Natural killer cell (primary cell): ENCODE measurements at regions not wholly inside any gene's neighbourhood (a gene's known extent, or its start where the extent isn't known, plus 50 kb on each side); places are given as distances from the start of the nearest gene placed in this dataset.

Source experiments
- ATAC-seq, 3 donors: fragments of 150-1000 bp in 2 of 3; fragments of 200-7000 bp in 1 of 3; cut with Tn5 transposase; 1 replicate in 1 of 3; 2 replicates in 2 of 3; pipeline ENCODE4 v1.10.0; 2021; ENCODE audit warnings: mild to moderate bottlenecking in 2 of 3, moderate library complexity in 2 of 3
- DNase-seq, 2 donors: peaks; one replicate each; pipeline versions ENCODE4 v3.0.0 to v3.0.0-alpha.2; 2013 to 2021; ENCODE audit warnings: mixed read lengths in 1 of 2
- H3K27ac ChIP-seq: one replicate; pipeline ENCODE4 v1.5.1; 2013; ENCODE audit warnings: mild to moderate bottlenecking, low read length
- H3K27me3 ChIP-seq: one replicate; pipeline ENCODE4 v1.6.1; 2013; ENCODE audit warnings: low read length; ENCODE audit not compliant: control insufficient read depth, insufficient read depth
- H3K36me3 ChIP-seq: one replicate; pipeline ENCODE4 v1.6.1; 2013; ENCODE audit warnings: low read length; ENCODE audit not compliant: control insufficient read depth, insufficient read depth
- H3K4me1 ChIP-seq: one replicate; pipeline ENCODE4 v1.6.1; 2013; ENCODE audit warnings: low read length; ENCODE audit not compliant: control insufficient read depth, insufficient read depth
- H3K4me3 ChIP-seq: one replicate; pipeline ENCODE4 v1.5.1; 2013; ENCODE audit warnings: low read length
- H3K9me3 ChIP-seq: one replicate; pipeline ENCODE4 v1.6.1; 2013; ENCODE audit warnings: low read length; ENCODE audit not compliant: control insufficient read depth, insufficient read depth
- H3K27ac Mint-ChIP-seq, 2 donors: one replicate each; pipeline ENCODE4 v1.8.0; 2022; ENCODE audit warnings: mild to moderate bottlenecking in 2 of 2, mixed read lengths in 2 of 2, moderate library complexity in 1 of 2
- H3K27me3 Mint-ChIP-seq, 2 donors: one replicate each; pipeline ENCODE4 v1.8.0; 2022; ENCODE audit warnings: low read depth in 2 of 2, mixed read lengths in 2 of 2
- H3K36me3 Mint-ChIP-seq: one replicate; pipeline ENCODE4 v1.8.0; 2022; ENCODE audit warnings: mixed read lengths
- H3K4me1 Mint-ChIP-seq, 2 donors: one replicate each; pipeline ENCODE4 v1.8.0; 2022; ENCODE audit warnings: mixed read lengths in 2 of 2
- H3K4me3 Mint-ChIP-seq: one replicate; pipeline ENCODE4 v1.8.0; 2022; ENCODE audit warnings: mild to moderate bottlenecking, moderate library complexity, mixed read lengths
- H3K9me3 Mint-ChIP-seq, 2 donors: one replicate each; pipeline ENCODE4 v1.8.0; 2022; ENCODE audit warnings: mixed read lengths in 2 of 2
- WGBS: methylation state at CpG from one replicate; pipeline ENCODE4 v1.1.7; 2013; ENCODE audit warnings: missing lambda C conversion rate; ENCODE audit not compliant: insufficient coverage; 5-methylcytosine and 5-hydroxymethylcytosine counted together
- intact Hi-C: fragments of 100-400 bp; cut with micrococcal nuclease; formaldehyde crosslinking; loops from one replicate; pipeline ENCODE4 v1.14.2; 2022
- TF ChIP-seq, protein P1 (sequence below): fragments of 200-600 bp; IDR thresholded peaks from one replicate; pipeline ENCODE4 v1.8.0; 2022; ENCODE audit warnings: antibody characterized with exemption

DNA sequence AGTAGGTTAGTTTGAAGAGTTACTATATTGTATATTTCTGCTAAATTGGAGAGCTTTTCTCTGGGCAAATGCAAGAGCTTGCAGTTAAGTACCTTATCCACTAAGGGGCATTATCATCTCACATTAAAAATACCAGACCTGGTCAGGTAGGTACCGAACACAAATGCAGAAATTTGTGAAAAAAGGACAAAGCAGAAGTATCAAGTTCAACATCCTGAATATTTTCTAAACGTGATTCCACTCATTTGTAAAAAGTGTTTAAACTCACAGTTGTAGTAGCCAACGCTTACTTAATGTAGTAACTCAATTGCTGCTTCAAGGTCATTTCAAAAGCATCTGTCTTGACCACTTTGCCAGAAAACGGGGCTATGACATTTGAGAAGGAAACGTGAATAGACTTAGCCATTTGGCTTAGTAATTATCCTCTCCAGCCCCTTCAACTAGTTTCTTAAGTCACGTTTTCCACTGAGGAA lies 52.1 kb downstream of the CYRIA start:
- 58% methylated on average over 5 of the region's 6 CpGs for WGBS
- DNase-seq: no peak

DNA sequence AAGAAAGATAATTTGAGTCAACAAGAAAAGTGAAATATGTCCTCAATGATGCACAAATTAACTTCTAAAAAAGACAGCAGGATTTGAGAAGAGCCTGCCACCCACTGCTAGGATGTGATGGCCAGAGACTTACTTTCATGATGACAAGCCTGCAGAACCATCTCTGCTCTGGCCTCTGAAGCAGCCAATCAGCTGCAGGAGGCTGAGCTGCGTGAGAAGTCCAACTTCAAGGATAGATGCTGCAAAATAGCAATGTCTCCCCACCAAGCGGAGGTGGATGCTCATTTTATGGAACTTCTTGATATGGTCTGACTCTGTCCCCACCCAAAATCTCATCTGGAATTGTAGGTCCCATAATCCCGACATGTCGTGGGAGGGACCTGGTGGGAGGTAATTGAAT lies 53.1 kb downstream of the CYRIA start:
- Histone ChIP-seq H3K27ac (no peak overlapping the region), H3K4me1 (peaks cover 10% of the 10 kb centered on the region), H3K36me3 (peaks cover 39% of the 10 kb centered on the region), H3K4me3 (no peak overlapping the region), H3K27me3 (no peaks in the 10 kb centered on the region), H3K9me3 (no peaks in the 10 kb centered on the region)
- ATAC-seq (no peak), DNase-seq (no peak)
- no peak overlapping the region for H3K4me3 Mint-ChIP-seq
- peaks cover 45 to 52% of the 10 kb centered on the region in 2 donors for H3K4me1 Mint-ChIP-seq
- 87% methylated on average over 3 of the region's 4 CpGs for WGBS
- peaks cover 8% of the 10 kb centered on the region for H3K36me3 Mint-ChIP-seq
- H3K27ac Mint-ChIP-seq: no peak overlapping the region
- H3K9me3 Mint-ChIP-seq: no peaks in the 10 kb centered on the region
- TF ChIP-seq, protein P1, sequence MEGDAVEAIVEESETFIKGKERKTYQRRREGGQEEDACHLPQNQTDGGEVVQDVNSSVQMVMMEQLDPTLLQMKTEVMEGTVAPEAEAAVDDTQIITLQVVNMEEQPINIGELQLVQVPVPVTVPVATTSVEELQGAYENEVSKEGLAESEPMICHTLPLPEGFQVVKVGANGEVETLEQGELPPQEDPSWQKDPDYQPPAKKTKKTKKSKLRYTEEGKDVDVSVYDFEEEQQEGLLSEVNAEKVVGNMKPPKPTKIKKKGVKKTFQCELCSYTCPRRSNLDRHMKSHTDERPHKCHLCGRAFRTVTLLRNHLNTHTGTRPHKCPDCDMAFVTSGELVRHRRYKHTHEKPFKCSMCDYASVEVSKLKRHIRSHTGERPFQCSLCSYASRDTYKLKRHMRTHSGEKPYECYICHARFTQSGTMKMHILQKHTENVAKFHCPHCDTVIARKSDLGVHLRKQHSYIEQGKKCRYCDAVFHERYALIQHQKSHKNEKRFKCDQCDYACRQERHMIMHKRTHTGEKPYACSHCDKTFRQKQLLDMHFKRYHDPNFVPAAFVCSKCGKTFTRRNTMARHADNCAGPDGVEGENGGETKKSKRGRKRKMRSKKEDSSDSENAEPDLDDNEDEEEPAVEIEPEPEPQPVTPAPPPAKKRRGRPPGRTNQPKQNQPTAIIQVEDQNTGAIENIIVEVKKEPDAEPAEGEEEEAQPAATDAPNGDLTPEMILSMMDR: no peak
- no peaks in the 10 kb centered on the region for H3K27me3 Mint-ChIP-seq
- intact Hi-C loops: no loop called here

More for the DNA sequence above, 52.1 kb downstream of the CYRIA start:
- TF ChIP-seq, protein P1: peak; percentile 22
- H3K36me3 Mint-ChIP-seq: peaks cover 8% of the 10 kb centered on the region
- peaks cover 44 to 52% of the 10 kb centered on the region in 2 donors for H3K4me1 Mint-ChIP-seq
- H3K27ac ChIP-seq: no peak overlapping the region
- no peak overlapping the region for H3K4me3 Mint-ChIP-seq
- H3K27ac Mint-ChIP-seq: peak overlapping the region in 1 of 2 donors; percentile 62
- no peak overlapping the region for H3K4me3 ChIP-seq
- no peaks in the 10 kb centered on the region for H3K9me3 Mint-ChIP-seq
- H3K27me3 Mint-ChIP-seq: no peaks in the 10 kb centered on the region
- ATAC-seq: no peak
- intact Hi-C loops: loop anchor here (1.0 kb wide), 1 partner anchor 144 kb away; no protein-coding TSS in a partner anchor
- H3K36me3 ChIP-seq: peaks cover 46% of the 10 kb centered on the region
- H3K4me1 ChIP-seq: peaks cover 18% of the 10 kb centered on the region
- no peaks in the 10 kb centered on the region for H3K27me3 ChIP-seq
- H3K9me3 ChIP-seq: no peaks in the 10 kb centered on the region

DNA sequence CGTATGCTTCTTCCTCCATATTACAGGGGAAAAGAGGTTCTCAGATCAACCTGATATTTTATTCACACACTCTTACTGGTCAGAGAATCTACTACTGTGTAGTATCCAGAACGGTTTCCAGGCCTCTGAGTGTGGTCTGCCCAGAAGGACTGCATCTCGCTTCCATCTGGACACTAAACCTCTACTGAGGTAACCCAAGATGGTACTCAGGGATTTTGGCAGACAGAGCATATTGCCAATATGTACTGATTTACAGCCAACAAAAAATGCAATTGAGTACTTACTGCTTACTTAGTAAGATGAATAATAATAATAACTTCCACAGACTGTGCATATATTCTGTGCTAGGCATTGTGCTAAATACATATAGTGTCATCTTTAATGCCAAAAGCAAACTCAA lies 55.8 kb downstream of the CYRIA start:
- Histone ChIP-seq H3K27me3 (no peaks in the 10 kb centered on the region), H3K27ac (no peak overlapping the region), H3K9me3 (no peaks in the 10 kb centered on the region), H3K36me3 (peaks cover 25% of the 10 kb centered on the region), H3K4me3 (no peak overlapping the region), H3K4me1 (peaks cover 5% of the 10 kb centered on the region)
- H3K27ac Mint-ChIP-seq: peak overlapping the region; percentile 3 to 63
- TF ChIP-seq, protein P1: no peak
- WGBS: 92% methylated on average over 3 of the region's 3 CpGs
- intact Hi-C loops: loop anchor here (1.0 to 2.0 kb wide), 4 partner anchors 19 to 671 kb away; no protein-coding TSS in a partner anchor
- H3K4me1 Mint-ChIP-seq: peaks cover 41 to 59% of the 10 kb centered on the region in 2 donors
- ATAC-seq (no peak), DNase-seq (no peak)
- no peaks in the 10 kb centered on the region for H3K9me3 Mint-ChIP-seq
- peak overlapping the region; percentile 89 for H3K4me3 Mint-ChIP-seq
- no peaks in the 10 kb centered on the region for H3K27me3 Mint-ChIP-seq
- no peaks in the 10 kb centered on the region for H3K36me3 Mint-ChIP-seq
